ENCODE measurements at regions not wholly inside any gene's neighbourhood (a gene's known extent, or its start where the extent isn't known, plus 50 kb on each side); places are given as distances from the start of the nearest gene placed in this dataset.
A peak's percentile ranks its signal among the peaks of the same experiment; 100 is the strongest.

- no peak for FAIRE-seq
- 36 to 52% (median 50%) methylated on average over 8 of the region's 8 CpGs for WGBS, 3 donors
Observed at GRCh38 chr10:111835574-111835973, 348.0 kb downstream of the GPAM start.

GRCh38 chr10:111836064-111836463 is 347.5 kb downstream of the GPAM start:
- no peak for DNase-seq
- no peak overlapping the region for H3K4me3 ChIP-seq (ENCODE audit: low read depth in 1 of 3, low read length in 3 of 3)
- 56 to 74% (median 65%) methylated on average over 1 of the region's 1 CpG for WGBS, 3 donors

More at GRCh38 chr10:111835574-111835973, 348.0 kb downstream of the GPAM start:
- no peaks in the 10 kb centered on the region for H3K9me3 ChIP-seq (ENCODE audit: control insufficient read depth in 2 of 2, insufficient read depth in 1 of 2, low read depth in 1 of 2, low read length in 1 of 2)
- no peaks in the 10 kb centered on the region for H3K36me3 ChIP-seq (ENCODE audit: control insufficient read depth in 3 of 3, insufficient read depth in 2 of 3, low read depth in 1 of 3, low read length in 3 of 3)
- no peaks in the 10 kb centered on the region for H3K4me1 ChIP-seq (ENCODE audit: control insufficient read depth in 3 of 3, insufficient read depth in 2 of 3, low read depth in 1 of 3, low read length in 2 of 3)
- H3K27me3 ChIP-seq (ENCODE audit: control insufficient read depth in 3 of 3, insufficient read depth in 3 of 3, low read length in 3 of 3): no peaks in the 10 kb centered on the region
- H3K4me3 ChIP-seq (ENCODE audit: low read depth in 1 of 3, low read length in 3 of 3): no peak overlapping the region
- H3K27ac ChIP-seq (ENCODE audit: low read depth in 1 of 3, low read length in 2 of 3): no peak overlapping the region
- peak in 1 of 2 donors; percentile 5 for DNase-seq

GRCh38 chr10:111836571-111836970 is 347.0 kb downstream of the GPAM start:
- WGBS, 3 donors: 40 to 52% (median 43%) methylated on average over 2 of the region's 2 CpGs

More at GRCh38 chr10:111836064-111836463, 347.5 kb downstream of the GPAM start:
- no peaks in the 10 kb centered on the region for H3K4me1 ChIP-seq (ENCODE audit: control insufficient read depth in 3 of 3, insufficient read depth in 2 of 3, low read depth in 1 of 3, low read length in 2 of 3)
- no peak for FAIRE-seq
- no peaks in the 10 kb centered on the region for H3K9me3 ChIP-seq (ENCODE audit: control insufficient read depth in 2 of 2, insufficient read depth in 1 of 2, low read depth in 1 of 2, low read length in 1 of 2)
- no peaks in the 10 kb centered on the region for H3K27me3 ChIP-seq (ENCODE audit: control insufficient read depth in 3 of 3, insufficient read depth in 3 of 3, low read length in 3 of 3)
- H3K36me3 ChIP-seq (ENCODE audit: control insufficient read depth in 3 of 3, insufficient read depth in 2 of 3, low read depth in 1 of 3, low read length in 3 of 3): no peaks in the 10 kb centered on the region
- no peak overlapping the region for H3K27ac ChIP-seq (ENCODE audit: low read depth in 1 of 3, low read length in 2 of 3)

GRCh38 chr10:111837086-111837485 is 346.5 kb downstream of the GPAM start:
- Histone ChIP-seq H3K9me3 (ENCODE audit: control insufficient read depth in 2 of 2, insufficient read depth in 1 of 2, low read depth in 1 of 2, low read length in 1 of 2) (no peaks in the 10 kb centered on the region), H3K36me3 (ENCODE audit: control insufficient read depth in 3 of 3, insufficient read depth in 2 of 3, low read depth in 1 of 3, low read length in 3 of 3) (no peaks in the 10 kb centered on the region), H3K4me1 (ENCODE audit: control insufficient read depth in 3 of 3, insufficient read depth in 2 of 3, low read depth in 1 of 3, low read length in 2 of 3) (no peaks in the 10 kb centered on the region), H3K27ac (ENCODE audit: low read depth in 1 of 3, low read length in 2 of 3) (no peak overlapping the region), H3K4me3 (ENCODE audit: low read depth in 1 of 3, low read length in 3 of 3) (no peak overlapping the region), H3K27me3 (ENCODE audit: control insufficient read depth in 3 of 3, insufficient read depth in 3 of 3, low read length in 3 of 3) (no peaks in the 10 kb centered on the region)
- WGBS, 3 donors: 64 to 79% (median 75%) methylated on average over 2 of the region's 2 CpGs
- no peak for FAIRE-seq
- no peak for DNase-seq

More at GRCh38 chr10:111836571-111836970, 347.0 kb downstream of the GPAM start:
- no peaks in the 10 kb centered on the region for H3K27me3 ChIP-seq (ENCODE audit: control insufficient read depth in 3 of 3, insufficient read depth in 3 of 3, low read length in 3 of 3)
- FAIRE-seq: no peak
- no peaks in the 10 kb centered on the region for H3K9me3 ChIP-seq (ENCODE audit: control insufficient read depth in 2 of 2, insufficient read depth in 1 of 2, low read depth in 1 of 2, low read length in 1 of 2)
- DNase-seq: no peak
- H3K36me3 ChIP-seq (ENCODE audit: control insufficient read depth in 3 of 3, insufficient read depth in 2 of 3, low read depth in 1 of 3, low read length in 3 of 3): no peaks in the 10 kb centered on the region
- no peaks in the 10 kb centered on the region for H3K4me1 ChIP-seq (ENCODE audit: control insufficient read depth in 3 of 3, insufficient read depth in 2 of 3, low read depth in 1 of 3, low read length in 2 of 3)
- no peak overlapping the region for H3K4me3 ChIP-seq (ENCODE audit: low read depth in 1 of 3, low read length in 3 of 3)
- H3K27ac ChIP-seq (ENCODE audit: low read depth in 1 of 3, low read length in 2 of 3): no peak overlapping the region

- Histone ChIP-seq H3K27ac (ENCODE audit: low read depth in 1 of 3, low read length in 2 of 3) (no peak overlapping the region), H3K4me1 (ENCODE audit: control insufficient read depth in 3 of 3, insufficient read depth in 2 of 3, low read depth in 1 of 3, low read length in 2 of 3) (no peaks in the 10 kb centered on the region), H3K9me3 (ENCODE audit: control insufficient read depth in 2 of 2, insufficient read depth in 1 of 2, low read depth in 1 of 2, low read length in 1 of 2) (no peaks in the 10 kb centered on the region), H3K27me3 (ENCODE audit: control insufficient read depth in 3 of 3, insufficient read depth in 3 of 3, low read length in 3 of 3) (no peaks in the 10 kb centered on the region), H3K36me3 (ENCODE audit: control insufficient read depth in 3 of 3, insufficient read depth in 2 of 3, low read depth in 1 of 3, low read length in 3 of 3) (no peaks in the 10 kb centered on the region), H3K4me3 (ENCODE audit: low read depth in 1 of 3, low read length in 3 of 3) (no peak overlapping the region)
- WGBS, 3 donors: 66 to 73% (median 71%) methylated on average over 2 of the region's 2 CpGs
- no peak for FAIRE-seq
- DNase-seq: no peak
Observed at GRCh38 chr10:111837985-111838384, 345.6 kb downstream of the GPAM start.

GRCh38 chr10:111840546-111840945 is 343.0 kb downstream of the GPAM start:
- Histone ChIP-seq H3K4me1 (ENCODE audit: control insufficient read depth in 3 of 3, insufficient read depth in 2 of 3, low read depth in 1 of 3, low read length in 2 of 3) (no peaks in the 10 kb centered on the region), H3K4me3 (ENCODE audit: low read depth in 1 of 3, low read length in 3 of 3) (no peak overlapping the region), H3K27me3 (ENCODE audit: control insufficient read depth in 3 of 3, insufficient read depth in 3 of 3, low read length in 3 of 3) (no peaks in the 10 kb centered on the region), H3K9me3 (ENCODE audit: control insufficient read depth in 2 of 2, insufficient read depth in 1 of 2, low read depth in 1 of 2, low read length in 1 of 2) (no peaks in the 10 kb centered on the region), H3K27ac (ENCODE audit: low read depth in 1 of 3, low read length in 2 of 3) (no peak overlapping the region), H3K36me3 (ENCODE audit: control insufficient read depth in 3 of 3, insufficient read depth in 2 of 3, low read depth in 1 of 3, low read length in 3 of 3) (no peaks in the 10 kb centered on the region)
- no peak for FAIRE-seq
- no peak for DNase-seq

- H3K9me3 ChIP-seq (ENCODE audit: control insufficient read depth in 2 of 2, insufficient read depth in 1 of 2, low read depth in 1 of 2, low read length in 1 of 2): peaks cover 0 to 3% of the 10 kb centered on the region in 2 donors
- H3K36me3 ChIP-seq (ENCODE audit: control insufficient read depth in 3 of 3, insufficient read depth in 2 of 3, low read depth in 1 of 3, low read length in 3 of 3): no peaks in the 10 kb centered on the region
- H3K4me3 ChIP-seq (ENCODE audit: low read depth in 1 of 3, low read length in 3 of 3): no peak overlapping the region
- WGBS, 3 donors: 80 to 89% (median 80%) methylated on average over 2 of the region's 2 CpGs
- DNase-seq (no peak), FAIRE-seq (no peak)
- no peaks in the 10 kb centered on the region for H3K4me1 ChIP-seq (ENCODE audit: control insufficient read depth in 3 of 3, insufficient read depth in 2 of 3, low read depth in 1 of 3, low read length in 2 of 3)
- H3K27ac ChIP-seq (ENCODE audit: low read depth in 1 of 3, low read length in 2 of 3): no peak overlapping the region
- no peaks in the 10 kb centered on the region for H3K27me3 ChIP-seq (ENCODE audit: control insufficient read depth in 3 of 3, insufficient read depth in 3 of 3, low read length in 3 of 3)
Observed at GRCh38 chr10:111852801-111853200, 330.8 kb downstream of the GPAM start.

- no peaks in the 10 kb centered on the region for H3K4me1 ChIP-seq (ENCODE audit: control insufficient read depth in 3 of 3, insufficient read depth in 2 of 3, low read depth in 1 of 3, low read length in 2 of 3)
- H3K9me3 ChIP-seq (ENCODE audit: control insufficient read depth in 2 of 2, insufficient read depth in 1 of 2, low read depth in 1 of 2, low read length in 1 of 2): no peaks in the 10 kb centered on the region
- H3K36me3 ChIP-seq (ENCODE audit: control insufficient read depth in 3 of 3, insufficient read depth in 2 of 3, low read depth in 1 of 3, low read length in 3 of 3): no peaks in the 10 kb centered on the region
- FAIRE-seq (no peak), DNase-seq (no peak)
- no peak overlapping the region for H3K4me3 ChIP-seq (ENCODE audit: low read depth in 1 of 3, low read length in 3 of 3)
- WGBS, 3 donors: 50 to 63% (median 51%) methylated on average over 3 of the region's 3 CpGs
- no peaks in the 10 kb centered on the region for H3K27me3 ChIP-seq (ENCODE audit: control insufficient read depth in 3 of 3, insufficient read depth in 3 of 3, low read length in 3 of 3)
- no peak overlapping the region for H3K27ac ChIP-seq (ENCODE audit: low read depth in 1 of 3, low read length in 2 of 3)
Observed at GRCh38 chr10:111856631-111857030, 326.9 kb downstream of the GPAM start.

- Histone ChIP-seq H3K4me3 (ENCODE audit: low read depth in 1 of 3, low read length in 3 of 3) (no peak overlapping the region), H3K27ac (ENCODE audit: low read depth in 1 of 3, low read length in 2 of 3) (no peak overlapping the region), H3K9me3 (ENCODE audit: control insufficient read depth in 2 of 2, insufficient read depth in 1 of 2, low read depth in 1 of 2, low read length in 1 of 2) (no peaks in the 10 kb centered on the region), H3K4me1 (ENCODE audit: control insufficient read depth in 3 of 3, insufficient read depth in 2 of 3, low read depth in 1 of 3, low read length in 2 of 3) (no peaks in the 10 kb centered on the region), H3K36me3 (ENCODE audit: control insufficient read depth in 3 of 3, insufficient read depth in 2 of 3, low read depth in 1 of 3, low read length in 3 of 3) (no peaks in the 10 kb centered on the region), H3K27me3 (ENCODE audit: control insufficient read depth in 3 of 3, insufficient read depth in 3 of 3, low read length in 3 of 3) (no peaks in the 10 kb centered on the region)
- FAIRE-seq: no peak
- WGBS, 3 donors: 51 to 60% (median 58%) methylated on average over 3 of the region's 3 CpGs
- DNase-seq: no peak
Observed at GRCh38 chr10:111865550-111865949, 318.0 kb downstream of the GPAM start.

Measured in small intestine (tissue), 7 donors.